NB4 (cell line): ENCODE measurements at regions not wholly inside any gene's neighbourhood (a gene's known extent, or its start where the extent isn't known, plus 50 kb on each side); places are given as distances from the start of the nearest gene placed in this dataset.

Experiments used
- DNase-seq: peaks from one replicate; pipeline ENCODE4 v3.0.0; 2010; ENCODE audit warnings: low read depth
- H3K4me3 ChIP-seq: one replicate; pipeline ENCODE4 v1.5.1; 2011; ENCODE audit warnings: mild to moderate bottlenecking, low read depth, low read length, moderate library complexity
- MYC ChIP-seq: IDR thresholded peaks from 2 replicates; pipeline ENCODE4 v1.6.1; 2011; ENCODE audit warnings: low read depth, low read length
- POLR2A ChIP-seq: IDR thresholded peaks from 2 replicates; pipeline ENCODE4 v1.6.1; 2011; ENCODE audit warnings: mild to moderate bottlenecking; ENCODE audit not compliant: insufficient read length; ENCODE audit errors: extremely low read depth
- TF ChIP-seq, protein P1 (sequence below): IDR thresholded peaks from 2 replicates; pipeline ENCODE4 v1.6.1; 2011; ENCODE audit warnings: low read depth, low read length
- TF ChIP-seq, protein P2 (sequence below): IDR thresholded peaks from one replicate; pipeline ENCODE4 v1.5.1; 2012; ENCODE audit warnings: low read depth, low read length

DNA sequence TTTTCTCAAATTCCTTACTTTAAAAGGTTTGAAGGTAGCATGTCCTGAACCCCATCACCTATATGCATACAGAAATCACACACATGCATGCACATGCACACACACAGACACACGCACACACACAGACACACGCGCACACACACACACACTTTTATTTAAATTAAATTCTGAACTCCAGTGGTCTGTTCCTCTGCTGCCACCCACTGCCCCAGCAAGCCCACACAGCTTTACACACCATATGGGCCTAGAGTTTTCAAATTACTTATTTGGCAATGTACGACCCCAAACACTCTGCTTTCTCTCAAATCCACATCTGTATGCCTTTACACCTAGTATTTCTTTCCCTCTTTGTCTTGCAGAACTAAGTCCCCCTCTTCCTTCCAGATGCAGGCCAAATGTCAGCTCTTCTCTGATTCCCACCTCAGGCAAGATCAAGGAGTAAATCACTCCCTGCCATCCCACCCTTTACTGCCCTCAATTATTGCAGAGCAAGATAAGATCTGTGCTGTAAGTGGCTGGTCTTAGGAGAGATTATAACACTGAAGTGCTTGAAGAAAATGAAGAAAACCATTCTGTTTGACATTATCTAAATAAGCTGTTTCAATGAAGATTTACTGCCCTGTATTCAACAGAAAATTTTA is 429.9 kb upstream of the CXADR start:
- TF ChIP-seq MYC = no peak
- TF ChIP-seq, protein P1, sequence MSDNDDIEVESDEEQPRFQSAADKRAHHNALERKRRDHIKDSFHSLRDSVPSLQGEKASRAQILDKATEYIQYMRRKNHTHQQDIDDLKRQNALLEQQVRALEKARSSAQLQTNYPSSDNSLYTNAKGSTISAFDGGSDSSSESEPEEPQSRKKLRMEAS = no peak
- TF ChIP-seq, protein P2, sequence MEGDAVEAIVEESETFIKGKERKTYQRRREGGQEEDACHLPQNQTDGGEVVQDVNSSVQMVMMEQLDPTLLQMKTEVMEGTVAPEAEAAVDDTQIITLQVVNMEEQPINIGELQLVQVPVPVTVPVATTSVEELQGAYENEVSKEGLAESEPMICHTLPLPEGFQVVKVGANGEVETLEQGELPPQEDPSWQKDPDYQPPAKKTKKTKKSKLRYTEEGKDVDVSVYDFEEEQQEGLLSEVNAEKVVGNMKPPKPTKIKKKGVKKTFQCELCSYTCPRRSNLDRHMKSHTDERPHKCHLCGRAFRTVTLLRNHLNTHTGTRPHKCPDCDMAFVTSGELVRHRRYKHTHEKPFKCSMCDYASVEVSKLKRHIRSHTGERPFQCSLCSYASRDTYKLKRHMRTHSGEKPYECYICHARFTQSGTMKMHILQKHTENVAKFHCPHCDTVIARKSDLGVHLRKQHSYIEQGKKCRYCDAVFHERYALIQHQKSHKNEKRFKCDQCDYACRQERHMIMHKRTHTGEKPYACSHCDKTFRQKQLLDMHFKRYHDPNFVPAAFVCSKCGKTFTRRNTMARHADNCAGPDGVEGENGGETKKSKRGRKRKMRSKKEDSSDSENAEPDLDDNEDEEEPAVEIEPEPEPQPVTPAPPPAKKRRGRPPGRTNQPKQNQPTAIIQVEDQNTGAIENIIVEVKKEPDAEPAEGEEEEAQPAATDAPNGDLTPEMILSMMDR = no peak
- TF ChIP-seq POLR2A = no peak

DNA sequence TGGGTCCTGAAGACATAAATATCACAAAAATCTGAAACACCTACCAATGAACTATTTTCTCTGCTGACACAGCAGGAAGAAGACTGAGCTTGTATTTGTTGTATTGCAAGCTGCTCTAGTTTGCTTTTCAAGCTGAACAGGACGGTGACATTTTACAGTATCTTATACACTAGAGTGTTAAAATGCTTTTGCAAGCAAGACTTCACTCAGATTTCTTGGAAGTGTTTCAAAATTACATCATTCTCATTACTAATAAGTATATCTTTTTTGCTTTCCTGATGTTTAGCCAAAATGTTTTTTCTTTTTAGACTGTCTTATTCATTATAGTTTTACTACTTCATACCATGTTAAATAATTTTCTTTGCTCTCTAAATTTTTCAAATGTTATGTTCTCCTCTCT is 427.1 kb upstream of the CXADR start:
- DNase-seq = no peak
- TF ChIP-seq POLR2A (no peak), MYC (no peak)
- TF ChIP-seq, protein P2 = no peak
- TF ChIP-seq, protein P1 = no peak
- H3K4me3 ChIP-seq = no peak overlapping the region

More for the DNA sequence above, 429.9 kb upstream of the CXADR start:
- H3K4me3 ChIP-seq = no peak overlapping the region
- DNase-seq = no peak

DNA sequence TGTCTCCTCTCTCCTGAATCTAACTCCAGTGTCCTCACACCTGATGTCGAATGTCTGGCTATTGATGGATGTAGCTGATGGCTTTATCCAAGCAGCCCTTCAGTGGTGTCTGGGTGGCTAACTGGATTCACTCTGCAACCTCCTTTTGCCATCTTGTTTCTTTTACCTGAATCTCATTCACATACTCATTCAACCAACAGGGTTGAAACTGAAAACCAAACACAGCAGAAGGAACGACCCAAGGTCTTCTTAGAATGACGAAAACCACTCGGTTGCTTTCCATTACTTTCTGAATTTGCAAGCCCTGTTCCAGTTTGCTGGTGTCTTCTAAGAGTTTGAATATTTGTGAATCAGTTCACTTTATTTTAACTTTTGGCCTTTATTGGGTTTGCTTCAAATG is 424.3 kb upstream of the CXADR start:
- no peak overlapping the region for H3K4me3 ChIP-seq
- TF ChIP-seq, protein P2 = no peak
- TF ChIP-seq, protein P1 = no peak
- TF ChIP-seq POLR2A (no peak), MYC (no peak)
- no peak for DNase-seq

DNA sequence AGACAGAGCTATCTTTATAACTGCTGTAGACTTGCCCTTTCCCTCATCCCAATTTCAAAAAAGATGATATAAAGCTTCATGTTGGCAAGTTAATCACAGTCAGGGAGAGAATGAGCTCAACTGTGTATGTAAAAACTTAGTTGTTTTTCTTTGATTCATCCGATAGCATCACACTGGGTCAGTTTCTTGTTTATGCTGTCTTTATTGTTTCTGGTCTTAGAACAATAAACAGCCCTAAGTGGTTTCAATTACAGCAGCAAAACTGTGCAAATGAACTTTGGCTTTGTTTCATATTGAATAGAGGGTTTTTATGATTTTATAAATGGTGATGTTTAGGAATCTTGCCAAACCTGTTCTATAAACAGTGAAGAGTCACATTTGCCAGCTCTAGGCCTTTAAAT is 423.8 kb upstream of the CXADR start:
- TF ChIP-seq, protein P2 = no peak
- TF ChIP-seq POLR2A (no peak), MYC (no peak)
- TF ChIP-seq, protein P1 = no peak
- no peak for DNase-seq
- no peak overlapping the region for H3K4me3 ChIP-seq

DNA sequence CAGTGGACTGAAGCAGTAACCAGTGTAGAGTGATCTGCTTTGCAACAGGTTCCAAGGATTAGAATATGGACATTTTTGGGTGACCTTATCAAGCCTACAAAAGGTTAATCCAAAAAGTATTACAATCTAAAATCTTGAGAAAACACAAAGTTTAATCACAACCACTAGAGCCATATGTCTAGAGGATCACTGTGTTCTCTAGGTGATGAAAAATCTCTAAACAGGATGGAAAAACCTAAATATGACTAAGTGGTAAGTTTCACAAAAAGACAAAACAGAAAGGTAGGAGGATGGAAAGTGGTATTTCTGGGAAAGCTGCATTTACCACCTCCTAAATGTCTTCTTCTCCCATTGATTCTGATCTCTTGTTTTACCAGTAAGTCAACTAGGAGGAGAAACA is 411.1 kb upstream of the CXADR start:
- TF ChIP-seq, protein P1 = no peak
- no peak for TF ChIP-seq MYC
- TF ChIP-seq POLR2A = no peak
- TF ChIP-seq, protein P2 = no peak
- no peak for DNase-seq
- H3K4me3 ChIP-seq = no peak overlapping the region
